Caco-2 (cell line): ENCODE measurements at regions not wholly inside any gene's neighbourhood (a gene's known extent, or its start where the extent isn't known, plus 50 kb on each side); places are given as distances from the start of the nearest gene placed in this dataset.
"Not testable (repeated sequence)": the region's sequence is repeated elsewhere in the genome, so short reads cannot be mapped to it uniquely, and the experiment has no call there.

Source experiments
- BruUV-seq: library from RNA; stranded (reverse); fragments of 400-500 nt; replicated peaks from 2 replicates; lab custom pipeline; 2021; lab: Mats Ljungman, UMichigan
- CTCF ChIA-PET: fragments of 300-600 bp; sonication (Branson Sonifier 250); formaldehyde crosslinking; loops from one replicate; lab custom pipeline; 2022; ENCODE audit warnings: antibody characterized with exemption; lab: Charles Lee
- POLR2A ChIA-PET: fragments of 300-600 bp; sonication (Branson Sonifier 250); formaldehyde crosslinking; loops from one replicate; lab custom pipeline; 2022; ENCODE audit warnings: antibody characterized with exemption; lab: Charles Lee
- DNase-seq, 2 experiments: peaks; one replicate each; pipeline versions ENCODE4 v3.0.0 to v3.0.0-alpha.2; 2020 to 2022
- H3K27me3 ChIP-seq: replicated peaks from 2 replicates; pipeline ENCODE4 v1.6.0; 2011; ENCODE audit warnings: low read length; ENCODE audit not compliant: control insufficient read depth, insufficient read depth
- H3K36me3 ChIP-seq: 2 replicates; pipeline ENCODE4 v1.5.1; 2011; ENCODE audit warnings: low read length; ENCODE audit not compliant: control insufficient read depth, insufficient read depth
- H3K4me1 ChIP-seq: fragments of 250-450 bp; sonication (Bioruptor Pico); 2 replicates; pipeline ENCODE4 v1.5.1; 2020; ENCODE audit warnings: mild to moderate bottlenecking
- H3K4me3 ChIP-seq: 2 replicates; pipeline ENCODE4 v1.5.1; 2011; ENCODE audit warnings: low read depth, mild to moderate bottlenecking, control low read depth, low read length
- H3K9me3 ChIP-seq: fragments of 250-450 bp; sonication (Bioruptor Pico); 2 replicates; pipeline ENCODE4 v1.5.1; 2020; ENCODE audit warnings: mild to moderate bottlenecking, moderate library complexity
- H3K27ac Mint-ChIP-seq: one replicate; pipeline ENCODE4 v1.8.0; 2022; ENCODE audit warnings: mixed read lengths; ENCODE audit not compliant: unreplicated experiment
- H3K27me3 Mint-ChIP-seq: one replicate; pipeline ENCODE4 v1.8.0; 2022; ENCODE audit warnings: mixed read lengths; ENCODE audit not compliant: insufficient read depth, unreplicated experiment
- H3K36me3 Mint-ChIP-seq: one replicate; pipeline ENCODE4 v1.8.0; 2022; ENCODE audit warnings: mild to moderate bottlenecking, mixed read lengths; ENCODE audit not compliant: insufficient read depth, unreplicated experiment
- H3K4me1 Mint-ChIP-seq: one replicate; pipeline ENCODE4 v1.8.0; 2022; ENCODE audit warnings: low read depth, mixed read lengths; ENCODE audit not compliant: unreplicated experiment
- H3K4me3 Mint-ChIP-seq: one replicate; pipeline ENCODE4 v1.8.0; 2022; ENCODE audit warnings: mild to moderate bottlenecking, moderate library complexity, mixed read lengths; ENCODE audit not compliant: unreplicated experiment
- H3K9me3 Mint-ChIP-seq: one replicate; pipeline ENCODE4 v1.8.0; 2022; ENCODE audit warnings: mixed read lengths; ENCODE audit not compliant: unreplicated experiment
- intact Hi-C: fragments of 100-400 bp; cut with micrococcal nuclease; formaldehyde crosslinking; loops from one replicate; pipeline ENCODE4 v1.10.0; 2022; ENCODE audit not compliant: unreplicated experiment
- TF ChIP-seq, protein P1 (sequence below), 2 experiments: fragments of 200-600 bp in 1 of 2; IDR thresholded peaks; 1 replicate in 1 of 2; 2 replicates in 1 of 2; pipeline versions ENCODE4 v1.5.1 to v1.8.0; 2011 to 2022; ENCODE audit warnings: antibody characterized with exemption in 1 of 2, control low read depth in 1 of 2, inconsistent platforms in 1 of 2, low read depth in 1 of 2, low read length in 1 of 2, mild to moderate bottlenecking in 1 of 2, moderate library complexity in 1 of 2; ENCODE audit not compliant: insufficient read depth in 1 of 2, severe bottlenecking in 1 of 2, unreplicated experiment in 1 of 2

DNA sequence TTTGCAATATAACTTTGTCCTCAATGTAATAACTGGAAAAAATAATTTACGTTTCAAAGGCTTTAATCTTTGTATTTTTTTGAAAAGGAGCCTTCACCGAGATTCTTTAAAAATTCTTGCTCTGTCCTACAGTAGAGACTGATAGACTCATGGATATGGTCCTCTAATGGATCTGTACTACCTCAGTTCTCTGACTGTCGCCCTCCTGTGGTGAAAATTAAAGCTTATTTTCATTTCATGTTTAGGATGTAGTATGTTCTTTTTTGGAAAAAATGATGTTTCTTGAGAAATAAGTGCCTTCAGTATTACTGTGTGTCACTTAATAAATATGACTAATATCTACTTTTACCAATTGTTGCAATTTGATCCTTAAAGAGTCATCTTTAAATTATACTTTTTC, 2681.5 kb upstream of the DEFB115 start:
- DNase-seq: peak in 1 of 2 experiments; percentile 51
- H3K4me3 ChIP-seq, CTCF ChIA-PET, H3K9me3 Mint-ChIP-seq, H3K4me1 Mint-ChIP-seq, H3K36me3 Mint-ChIP-seq, H3K27ac Mint-ChIP-seq, BruUV-seq, POLR2A ChIA-PET, H3K36me3 ChIP-seq, H3K27me3 Mint-ChIP-seq, H3K27me3 ChIP-seq, H3K4me1 ChIP-seq, intact Hi-C loops, H3K4me3 Mint-ChIP-seq: not testable (repeated sequence)
- TF ChIP-seq, protein P1, sequence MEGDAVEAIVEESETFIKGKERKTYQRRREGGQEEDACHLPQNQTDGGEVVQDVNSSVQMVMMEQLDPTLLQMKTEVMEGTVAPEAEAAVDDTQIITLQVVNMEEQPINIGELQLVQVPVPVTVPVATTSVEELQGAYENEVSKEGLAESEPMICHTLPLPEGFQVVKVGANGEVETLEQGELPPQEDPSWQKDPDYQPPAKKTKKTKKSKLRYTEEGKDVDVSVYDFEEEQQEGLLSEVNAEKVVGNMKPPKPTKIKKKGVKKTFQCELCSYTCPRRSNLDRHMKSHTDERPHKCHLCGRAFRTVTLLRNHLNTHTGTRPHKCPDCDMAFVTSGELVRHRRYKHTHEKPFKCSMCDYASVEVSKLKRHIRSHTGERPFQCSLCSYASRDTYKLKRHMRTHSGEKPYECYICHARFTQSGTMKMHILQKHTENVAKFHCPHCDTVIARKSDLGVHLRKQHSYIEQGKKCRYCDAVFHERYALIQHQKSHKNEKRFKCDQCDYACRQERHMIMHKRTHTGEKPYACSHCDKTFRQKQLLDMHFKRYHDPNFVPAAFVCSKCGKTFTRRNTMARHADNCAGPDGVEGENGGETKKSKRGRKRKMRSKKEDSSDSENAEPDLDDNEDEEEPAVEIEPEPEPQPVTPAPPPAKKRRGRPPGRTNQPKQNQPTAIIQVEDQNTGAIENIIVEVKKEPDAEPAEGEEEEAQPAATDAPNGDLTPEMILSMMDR (IDR thresholded peaks at IDR 0.05; ENCODE audit: insufficient read depth in 1 of 2, low read depth in 1 of 2, low read length in 1 of 2, severe bottlenecking in 1 of 2, unreplicated experiment in 1 of 2): peak in 1 of 2 experiments; percentile 36
- peaks cover 10% of the 10 kb centered on the region for H3K9me3 ChIP-seq

DNA sequence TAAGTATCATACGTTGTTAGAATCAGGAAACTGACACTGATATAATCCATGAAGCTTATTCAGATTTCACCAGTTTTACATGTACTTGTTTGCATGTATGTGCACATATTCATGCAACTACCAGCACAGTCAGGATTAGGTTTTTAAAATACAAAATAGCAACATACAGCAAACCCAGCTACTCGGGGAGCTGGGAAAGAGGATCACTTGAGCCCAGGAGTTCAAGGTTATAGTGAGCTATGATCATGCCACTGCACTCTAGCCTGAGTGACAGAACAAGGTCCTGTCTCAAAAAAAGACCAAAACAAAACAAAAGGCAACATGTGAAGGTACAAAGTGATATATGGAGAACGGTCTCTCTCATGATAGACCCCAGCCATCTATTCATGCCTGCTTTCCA, 2665.8 kb upstream of the DEFB115 start:
- intact Hi-C loops, POLR2A ChIA-PET, H3K9me3 ChIP-seq, H3K27me3 ChIP-seq, H3K9me3 Mint-ChIP-seq, H3K36me3 ChIP-seq, H3K27ac Mint-ChIP-seq, H3K4me3 ChIP-seq, CTCF ChIA-PET, H3K4me3 Mint-ChIP-seq, DNase-seq, BruUV-seq, H3K4me1 ChIP-seq, H3K27me3 Mint-ChIP-seq, H3K4me1 Mint-ChIP-seq, H3K36me3 Mint-ChIP-seq: not testable (repeated sequence)

DNA sequence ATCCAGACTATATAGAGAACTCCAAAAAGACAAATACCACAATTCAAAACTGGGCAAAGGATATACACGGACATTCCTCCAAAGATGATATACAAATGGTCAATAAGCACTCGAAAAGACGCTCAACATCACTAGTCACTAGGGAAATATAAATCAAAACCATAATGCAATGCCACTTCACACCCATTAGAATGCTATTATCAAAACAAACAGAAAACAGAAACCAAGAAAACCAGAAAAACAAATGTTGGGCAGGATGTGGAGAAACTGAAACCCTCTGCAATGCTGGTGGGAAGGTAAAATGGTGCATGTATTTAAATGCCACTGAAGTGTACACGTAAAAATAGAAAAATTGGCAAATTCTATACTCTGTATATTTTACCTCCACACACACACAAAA, 2664.1 kb upstream of the DEFB115 start:
- H3K4me1 Mint-ChIP-seq, H3K9me3 Mint-ChIP-seq, H3K36me3 ChIP-seq, H3K9me3 ChIP-seq, H3K4me3 Mint-ChIP-seq, H3K4me1 ChIP-seq, H3K27ac Mint-ChIP-seq, DNase-seq, BruUV-seq, CTCF ChIA-PET, H3K27me3 Mint-ChIP-seq, H3K27me3 ChIP-seq, POLR2A ChIA-PET, intact Hi-C loops, H3K36me3 Mint-ChIP-seq, H3K4me3 ChIP-seq: not testable (repeated sequence)

DNA sequence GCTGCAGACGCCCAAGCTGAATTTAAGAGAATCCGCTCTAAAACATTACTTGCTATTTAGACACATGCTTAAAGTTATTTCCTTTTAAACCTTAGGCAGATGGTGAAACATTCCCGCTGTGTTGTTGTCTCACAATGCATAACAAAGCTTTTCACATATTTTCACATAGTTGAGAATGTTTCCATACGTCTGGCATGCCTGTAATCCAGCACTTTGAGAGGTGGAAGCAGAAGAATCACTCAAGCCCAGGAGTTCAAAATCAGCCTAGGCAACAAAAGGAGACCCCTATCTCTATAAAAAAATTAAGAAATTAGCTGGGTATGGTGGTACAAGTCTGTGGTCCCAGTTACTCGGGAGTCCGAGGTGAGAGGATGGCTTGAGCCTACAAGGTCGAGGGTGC, 2663.0 kb upstream of the DEFB115 start:
- H3K4me1 Mint-ChIP-seq, DNase-seq, intact Hi-C loops, H3K27me3 Mint-ChIP-seq, H3K4me3 Mint-ChIP-seq, H3K36me3 ChIP-seq, H3K27me3 ChIP-seq, H3K36me3 Mint-ChIP-seq, H3K4me3 ChIP-seq, CTCF ChIA-PET, H3K9me3 Mint-ChIP-seq, H3K4me1 ChIP-seq, H3K27ac Mint-ChIP-seq, H3K9me3 ChIP-seq, BruUV-seq, POLR2A ChIA-PET: not testable (repeated sequence)

DNA sequence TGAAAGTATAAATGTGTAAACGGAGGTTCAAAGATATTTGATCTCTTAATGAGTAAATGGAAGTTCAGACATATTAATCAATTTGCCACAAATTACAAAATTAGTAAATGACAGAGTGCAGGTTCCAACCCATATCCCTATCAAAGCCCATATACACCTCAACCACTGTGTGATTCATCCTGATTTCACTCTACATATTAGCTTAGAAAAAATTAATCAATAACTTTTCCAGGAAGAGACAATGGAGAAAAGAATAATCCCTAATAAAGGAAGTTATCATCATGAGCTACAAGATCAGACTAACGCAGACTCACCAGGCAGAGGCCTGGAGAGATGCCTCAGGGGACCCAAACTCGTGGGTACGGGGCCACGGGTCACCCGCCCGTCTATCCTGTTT, 2655.5 kb upstream of the DEFB115 start:
- H3K4me1 ChIP-seq, intact Hi-C loops, H3K9me3 ChIP-seq, H3K36me3 ChIP-seq, H3K27ac Mint-ChIP-seq, CTCF ChIA-PET, POLR2A ChIA-PET, H3K36me3 Mint-ChIP-seq, H3K27me3 Mint-ChIP-seq, H3K4me1 Mint-ChIP-seq, H3K27me3 ChIP-seq, DNase-seq: not testable (repeated sequence)
- H3K4me3 ChIP-seq: peak overlapping the region; percentile 48
- Mint-ChIP-seq H3K9me3 (peaks cover 32% of the 10 kb centered on the region), H3K4me3 (peak overlapping the region; percentile 27)
- TSS peak; percentile 33 for BruUV-seq
